ENCODE measurements at regions not wholly inside any gene's neighbourhood (a gene's known extent, or its start where the extent isn't known, plus 50 kb on each side); places are given as distances from the start of the nearest gene placed in this dataset.
"Not testable (repeated sequence)": the region's sequence is repeated elsewhere in the genome, so short reads cannot be mapped to it uniquely, and the experiment has no call there.

GRCh38 chr12:33514893-33515292 is 75.3 kb upstream of the SYT10 start:
- no peak for DNase-seq (ENCODE audit: low spot score)

GRCh38 chr12:33519566-33519965 is 79.9 kb upstream of the SYT10 start:
- DNase-seq (ENCODE audit: low spot score), result no peak

DNA sequence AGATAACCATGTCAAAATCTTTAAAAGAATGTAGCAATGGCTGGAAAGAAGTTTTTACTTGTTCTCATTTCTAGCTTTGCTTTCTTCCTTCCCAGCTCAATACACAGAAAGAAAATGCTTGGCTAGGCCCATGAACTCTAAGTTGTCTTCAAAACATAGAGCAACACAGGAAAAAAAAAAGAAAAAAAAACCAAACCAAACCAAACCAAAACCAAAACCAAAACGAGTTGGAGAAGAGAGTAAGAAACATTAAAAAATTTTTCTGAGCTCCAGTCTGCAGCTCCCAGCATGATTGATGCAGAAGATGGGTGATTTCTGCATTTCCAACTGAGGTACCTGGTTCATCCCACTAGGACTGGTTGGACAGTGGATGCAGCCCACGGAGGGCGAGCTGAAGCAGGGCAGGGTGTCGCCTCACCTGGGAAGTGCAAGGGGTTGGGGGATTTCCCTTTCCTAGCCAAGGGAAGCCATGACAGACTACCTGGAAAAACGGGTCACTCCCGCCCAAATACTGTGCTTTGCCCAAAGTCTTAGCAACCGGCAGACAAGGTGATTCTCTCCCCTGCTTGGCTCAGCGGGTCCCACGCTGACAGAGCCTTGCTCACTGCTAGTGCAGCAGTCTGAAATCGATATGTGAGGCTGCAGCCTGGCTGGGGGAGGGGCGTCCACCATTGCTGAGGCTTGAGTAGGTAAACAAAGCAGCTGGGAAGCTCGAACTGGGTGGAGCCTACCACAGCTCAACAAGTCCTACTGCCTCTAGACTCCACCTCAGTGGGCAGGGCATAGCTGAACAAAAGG is 81.1 kb upstream of the SYT10 start:
- DNase-seq (ENCODE audit: low spot score), result not testable (repeated sequence)

GRCh38 chr12:33529031-33529430 is 89.4 kb upstream of the SYT10 start:
- no peak for DNase-seq (ENCODE audit: low spot score)

- DNase-seq (ENCODE audit: low spot score), result no peak
Measured at GRCh38 chr12:33529810-33530209, 90.2 kb upstream of the SYT10 start.

GRCh38 chr12:33531261-33531660 is 91.6 kb upstream of the SYT10 start:
- DNase-seq (ENCODE audit: low spot score), result no peak

- no peak for DNase-seq (ENCODE audit: low spot score)
Measured at GRCh38 chr12:33533527-33533926, 93.9 kb upstream of the SYT10 start.

DNA sequence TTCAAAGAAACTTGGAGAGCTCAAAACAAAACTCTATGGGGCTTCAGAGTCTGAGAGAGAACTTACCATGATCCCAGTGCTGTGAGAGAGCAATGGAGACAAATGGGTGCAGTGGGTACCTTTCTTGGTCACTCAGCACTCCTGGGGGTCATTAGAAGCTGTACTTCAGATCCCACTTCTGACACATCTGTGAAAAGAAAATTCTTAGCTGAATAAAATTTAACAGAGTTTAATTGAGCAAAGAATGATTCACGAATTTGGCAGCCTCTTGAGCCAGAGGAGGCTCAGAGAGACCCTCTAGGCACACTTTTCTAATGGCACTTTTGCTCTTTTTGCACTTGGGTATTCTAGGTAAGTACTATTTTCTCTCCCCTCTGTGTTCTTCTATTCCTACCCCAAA is 96.8 kb upstream of the SYT10 start:
- no peak for DNase-seq (ENCODE audit: low spot score)

DNA sequence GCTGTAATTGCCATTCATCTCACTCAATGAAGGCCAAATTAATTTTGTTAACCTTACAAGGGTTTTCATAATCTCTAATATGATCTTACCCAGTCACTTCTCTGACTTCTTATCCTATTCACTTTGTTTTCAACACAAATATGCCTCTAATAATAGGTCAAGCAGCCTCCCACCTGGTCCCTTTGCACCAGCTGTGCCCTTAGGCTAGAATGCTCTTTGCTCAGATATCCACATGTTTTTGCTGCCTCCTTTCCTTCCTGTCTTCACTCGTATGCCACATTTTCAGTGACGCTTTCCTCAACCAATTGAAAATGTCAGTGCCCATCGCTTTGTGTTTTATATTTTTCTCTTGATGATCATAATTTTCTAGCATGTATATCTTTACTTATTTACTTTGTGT is 106.4 kb upstream of the SYT10 start:
- no peak for DNase-seq (ENCODE audit: low spot score)

- no peak for DNase-seq (ENCODE audit: low spot score)
Measured at GRCh38 chr12:33547084-33547483, 107.5 kb upstream of the SYT10 start.

GRCh38 chr12:33550214-33550613 is 110.6 kb upstream of the SYT10 start:
- not testable (repeated sequence) for DNase-seq (ENCODE audit: low spot score)

- DNase-seq (ENCODE audit: low spot score), result no peak
Measured at GRCh38 chr12:33551006-33551405, 111.4 kb upstream of the SYT10 start.

DNA sequence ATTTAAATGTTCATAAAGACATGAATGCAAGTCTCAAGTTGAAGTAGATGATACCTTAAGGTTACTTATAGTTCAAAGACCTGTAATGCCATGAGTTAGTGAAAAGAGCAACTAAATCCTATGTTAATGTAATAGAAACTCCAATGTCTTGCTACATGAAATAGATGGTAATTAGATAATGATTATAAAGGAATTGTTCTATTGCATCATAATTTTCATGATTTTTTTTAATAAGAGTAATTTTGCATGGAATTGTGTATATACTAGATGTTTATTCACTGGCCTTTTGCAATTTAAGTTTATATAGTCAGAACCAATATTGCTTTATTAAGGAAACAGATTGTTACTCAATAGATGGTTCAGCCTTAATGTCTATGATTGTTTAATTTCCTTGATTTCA is 115.5 kb upstream of the SYT10 start:
- DNase-seq (ENCODE audit: low spot score), result no peak

DNA sequence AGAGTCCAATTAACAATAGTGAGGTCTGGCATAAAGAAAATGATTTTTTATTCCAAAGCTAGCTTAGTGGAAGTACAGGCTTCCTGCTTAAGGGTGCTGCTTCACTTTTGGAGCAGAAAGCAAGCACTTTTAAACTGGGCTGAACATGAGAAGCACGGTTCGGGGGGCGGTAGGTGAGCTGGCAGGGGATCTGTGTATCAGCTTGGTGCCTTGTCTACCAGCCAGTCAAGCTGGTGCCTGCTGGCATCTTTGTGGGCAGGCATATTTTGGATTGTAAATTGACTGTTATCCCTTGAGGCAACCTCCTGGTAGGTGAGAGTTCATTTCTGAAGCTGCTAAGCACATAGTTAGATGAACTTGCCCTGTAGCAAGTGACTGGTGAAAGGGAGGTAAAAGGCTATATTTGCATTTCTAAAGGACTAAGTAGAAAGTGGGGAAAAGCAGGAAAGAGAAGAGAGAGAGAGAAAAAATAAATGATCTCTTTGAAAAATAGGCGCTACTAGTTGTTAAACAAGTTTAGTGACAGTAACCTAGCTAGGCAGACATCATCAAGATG is 121.1 kb upstream of the SYT10 start:
- DNase-seq (ENCODE audit: low spot score), result no peak

DNA sequence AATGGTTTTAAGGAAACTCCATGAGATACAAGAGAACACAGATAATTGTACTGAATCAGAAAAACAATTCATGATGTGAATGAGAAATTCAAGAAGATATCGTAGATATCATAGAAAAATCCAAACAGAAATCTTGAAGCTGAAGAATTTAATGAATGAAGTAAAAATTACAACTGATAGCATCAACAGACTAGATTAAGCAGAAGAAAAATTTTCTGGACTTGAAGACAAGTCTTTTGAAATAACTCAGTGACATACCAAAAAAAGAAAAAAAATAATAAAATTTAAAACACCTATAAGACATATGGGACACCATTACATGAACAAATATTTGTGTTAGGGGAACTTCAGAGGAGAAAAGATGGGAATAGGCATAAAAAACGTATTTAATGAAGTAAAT is 122.8 kb upstream of the SYT10 start:
- no peak for DNase-seq (ENCODE audit: low spot score)

DNA sequence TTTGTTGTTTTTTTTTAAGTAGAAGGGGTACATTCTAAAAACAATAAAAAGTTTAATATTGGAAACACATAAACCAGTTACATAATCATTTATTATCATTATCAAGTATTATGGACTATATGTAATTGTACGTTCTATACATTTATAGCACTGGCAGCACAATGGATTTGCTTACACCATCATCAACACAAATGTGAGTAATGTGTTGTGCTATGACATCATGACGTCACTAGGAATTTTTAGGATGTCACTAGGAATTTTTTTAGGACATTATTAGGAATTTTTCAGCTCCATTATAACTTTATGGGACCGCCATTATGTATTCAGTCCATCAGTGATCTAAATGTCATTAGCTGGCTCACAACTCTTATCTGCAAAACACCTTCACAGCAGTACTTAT is 126.8 kb upstream of the SYT10 start:
- DNase-seq (ENCODE audit: low spot score), result no peak

DNA sequence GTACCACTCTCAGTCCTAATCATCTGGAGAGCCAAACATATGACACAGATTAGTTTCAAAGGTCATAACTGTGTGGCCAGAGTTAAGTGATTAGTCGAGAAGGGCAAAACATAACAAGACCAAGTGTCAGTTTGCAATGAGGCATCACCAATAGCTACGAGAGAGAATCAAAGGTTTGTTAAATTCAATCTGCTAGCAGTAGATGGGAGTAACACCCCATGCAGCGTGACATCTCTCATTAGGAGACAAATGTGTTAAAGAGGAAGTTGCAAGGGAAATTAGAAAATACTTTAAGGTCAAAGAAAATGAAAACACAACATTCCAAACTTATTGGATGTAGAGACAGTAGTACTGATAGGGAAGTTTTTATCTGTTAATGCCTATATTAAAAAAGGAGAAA is 135.7 kb upstream of the SYT10 start:
- DNase-seq (ENCODE audit: low spot score), result no peak

DNA sequence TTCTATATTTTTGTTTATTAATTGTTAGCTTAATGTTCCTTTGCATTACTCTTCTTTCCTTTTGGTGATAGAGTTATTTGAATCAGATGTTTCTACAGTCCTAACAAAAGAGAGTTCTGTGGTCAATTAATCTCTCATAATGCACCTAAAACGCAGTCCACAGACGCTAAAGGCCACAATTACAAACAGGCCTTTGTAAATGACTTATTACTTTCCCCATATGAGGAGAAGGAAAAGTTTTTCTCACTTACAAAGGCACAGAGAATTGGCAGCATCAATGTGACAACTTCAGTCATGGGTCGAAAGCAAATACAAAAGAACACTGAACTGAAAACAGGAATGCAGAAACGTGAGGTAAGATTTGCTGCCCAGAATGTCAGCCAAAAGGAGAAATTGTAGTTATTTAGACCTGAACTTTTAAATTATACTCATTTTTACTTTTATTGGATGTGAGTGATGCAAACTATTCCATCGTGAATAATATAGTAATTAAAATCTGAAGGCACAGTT is 142.0 kb upstream of the SYT10 start:
- no peak for DNase-seq (ENCODE audit: low spot score)

DNA sequence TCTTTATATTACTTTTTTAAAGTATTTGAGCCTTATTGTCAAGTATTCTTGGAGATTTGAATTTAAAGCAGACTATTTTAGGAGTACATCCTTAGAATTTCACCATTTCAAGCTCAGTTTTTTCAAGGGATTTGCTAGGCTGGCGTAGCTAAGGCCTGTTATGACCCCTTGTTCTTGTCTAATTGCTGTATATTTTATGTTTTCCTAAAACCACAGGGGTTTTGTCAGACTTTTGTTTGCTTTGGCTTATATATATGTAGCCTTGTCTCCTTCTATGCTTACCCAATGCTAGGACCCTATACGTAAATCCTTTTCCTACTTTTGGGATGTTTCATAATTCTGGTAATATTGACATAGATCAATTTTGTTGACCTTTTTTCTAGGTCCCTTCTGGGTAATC is 147.0 kb upstream of the SYT10 start:
- no peak for DNase-seq (ENCODE audit: low spot score)

- peak; percentile 17 for DNase-seq (ENCODE audit: low spot score)
Measured at GRCh38 chr12:33587354-33587753, 147.7 kb upstream of the SYT10 start.

GRCh38 chr12:33587784-33588712 is 148.4 kb upstream of the SYT10 start:
- no peak for DNase-seq (ENCODE audit: low spot score)

DNA sequence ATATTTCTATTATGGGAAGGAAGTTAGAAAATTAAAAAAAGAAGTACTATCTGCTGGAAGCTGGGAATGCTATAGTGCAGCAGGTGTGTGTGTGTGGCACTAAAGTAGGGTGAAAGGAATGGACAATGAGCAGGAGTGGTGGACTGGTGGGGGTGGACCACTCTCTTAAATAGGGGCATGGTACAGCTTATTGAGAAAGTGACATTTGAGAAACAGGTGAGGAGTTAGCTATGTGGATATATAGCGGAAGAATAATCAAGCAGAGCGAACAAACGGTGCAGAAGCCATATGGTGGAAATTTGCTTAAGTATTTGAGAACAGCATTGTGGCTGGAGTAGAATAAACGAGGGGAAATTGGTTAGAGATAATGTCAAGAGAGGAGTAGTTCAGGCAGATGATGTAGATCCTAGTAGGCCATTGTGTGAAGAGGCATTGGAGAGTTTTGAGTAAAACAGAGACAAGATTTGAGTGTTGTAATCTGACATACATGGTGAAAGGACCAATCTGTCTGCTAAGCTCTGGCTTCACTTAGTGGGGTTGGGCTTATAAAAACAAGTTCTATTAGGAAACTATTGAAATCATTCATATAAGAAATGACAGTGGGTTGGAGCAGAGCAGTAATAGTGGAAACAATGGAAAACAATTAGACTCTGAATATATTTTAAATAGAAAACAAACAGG is 149.2 kb upstream of the SYT10 start:
- DNase-seq (ENCODE audit: low spot score), result no peak
